Ramos (cell line): ENCODE measurements at regions not wholly inside any gene's neighbourhood (a gene's known extent, or its start where the extent isn't known, plus 50 kb on each side); places are given as distances from the start of the nearest gene placed in this dataset.

Source experiments
- in situ Hi-C: fragments of 300-500 bp; cut with MboI; formaldehyde crosslinking; loops from one replicate; pipeline ENCODE4 v1.14.3; 2022; ENCODE audit warnings: low sequenced_read_pairs; ENCODE audit not compliant: unreplicated experiment

- in situ Hi-C loops: no loop called here
These were observed 77.6 kb upstream of the PROK2 start for GRCh38 chr3:71862371-71863140.

DNA sequence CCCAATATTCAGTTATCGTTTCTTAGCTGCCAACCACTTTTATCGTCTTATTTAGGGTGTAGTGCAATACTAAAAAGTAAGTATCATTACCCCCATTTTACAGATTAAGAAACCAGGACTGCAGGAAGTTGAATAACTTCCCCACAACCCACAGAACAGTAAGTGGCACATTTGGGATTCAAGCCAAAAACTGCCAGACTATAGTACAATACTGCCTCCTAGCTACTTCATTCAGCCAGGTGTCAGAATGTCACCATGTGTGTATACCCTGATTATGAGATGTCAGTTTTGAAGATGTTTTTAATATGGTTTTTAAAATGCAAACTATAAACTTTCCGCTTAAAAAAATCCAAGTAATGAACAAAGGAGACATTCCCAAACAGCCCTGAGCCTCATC lies 74.2 kb upstream of the PROK2 start:
- in situ Hi-C loops: no loop called here

DNA sequence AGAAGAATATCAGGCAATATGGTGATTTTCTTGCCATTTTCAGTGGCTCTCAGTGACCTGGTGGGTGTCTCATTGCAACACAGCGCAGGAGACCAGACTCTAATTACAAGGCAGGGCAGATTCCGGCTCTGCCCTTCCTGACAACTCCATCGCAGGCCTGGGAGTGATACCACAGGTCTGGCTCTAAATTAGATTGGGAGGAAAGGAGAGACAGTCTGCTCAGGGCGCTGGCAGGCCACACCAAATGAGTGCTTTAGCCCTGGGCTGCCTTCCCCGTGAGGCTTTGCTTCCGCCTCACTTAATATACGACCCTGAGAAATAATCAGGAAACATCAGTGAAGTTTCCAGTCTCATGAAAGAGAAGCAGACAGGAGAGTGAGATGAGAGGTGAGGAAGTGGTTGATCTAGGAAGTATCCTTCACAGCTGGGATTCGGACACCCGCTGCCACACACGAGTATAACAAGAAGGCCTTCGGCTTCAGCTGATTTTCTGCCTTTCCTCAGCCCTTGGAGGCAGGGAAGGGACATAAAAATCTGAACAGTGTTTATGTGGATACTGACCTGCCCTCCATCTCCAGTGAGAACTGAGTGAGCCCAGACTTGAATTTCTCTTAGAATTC lies 73.7 kb upstream of the PROK2 start:
- in situ Hi-C loops: no loop called here

DNA sequence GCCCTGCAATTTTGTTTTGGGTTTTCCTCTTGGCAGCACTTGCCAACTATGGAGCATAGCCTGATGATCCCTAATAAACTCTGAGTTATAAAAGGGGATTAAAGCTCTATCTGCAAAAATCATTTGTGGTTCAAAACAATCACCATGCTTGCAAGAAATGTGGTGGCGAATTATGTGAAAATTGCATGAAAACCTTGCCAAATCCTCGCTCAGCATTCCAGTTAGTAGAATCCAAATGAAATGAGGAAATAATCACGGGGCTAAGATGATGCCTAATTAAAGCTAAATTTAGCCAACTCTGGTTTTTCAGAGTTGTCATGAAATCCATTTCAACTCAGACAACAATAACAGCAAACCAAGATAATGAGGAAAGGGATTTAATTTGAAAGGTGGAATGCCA lies 73.0 kb upstream of the PROK2 start:
- in situ Hi-C loops: no loop called here

- in situ Hi-C loops: no loop called here
These were observed 69.8 kb upstream of the PROK2 start for GRCh38 chr3:71854706-71855105.

- in situ Hi-C loops: no loop called here
These were observed 69.1 kb upstream of the PROK2 start for GRCh38 chr3:71854096-71854495.

DNA sequence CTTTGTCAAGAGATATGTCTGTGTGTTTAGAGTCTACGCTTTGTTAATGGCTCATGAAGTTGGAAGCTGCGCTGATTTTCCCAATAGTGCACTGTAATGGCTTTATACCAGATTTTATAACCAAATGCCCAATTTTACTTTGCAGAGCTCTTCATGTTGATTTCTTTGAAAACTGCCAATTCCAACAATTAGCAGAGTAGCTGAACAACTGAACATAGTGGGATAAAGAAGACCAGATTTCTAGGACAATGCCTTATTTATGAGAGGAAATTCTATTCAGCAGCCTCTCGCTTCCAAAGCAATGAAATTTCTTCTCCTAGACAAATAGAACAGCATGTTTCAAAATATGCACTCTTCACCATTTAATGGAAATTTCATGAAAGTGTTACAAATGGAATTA lies 66.9 kb upstream of the PROK2 start:
- in situ Hi-C loops: no loop called here

DNA sequence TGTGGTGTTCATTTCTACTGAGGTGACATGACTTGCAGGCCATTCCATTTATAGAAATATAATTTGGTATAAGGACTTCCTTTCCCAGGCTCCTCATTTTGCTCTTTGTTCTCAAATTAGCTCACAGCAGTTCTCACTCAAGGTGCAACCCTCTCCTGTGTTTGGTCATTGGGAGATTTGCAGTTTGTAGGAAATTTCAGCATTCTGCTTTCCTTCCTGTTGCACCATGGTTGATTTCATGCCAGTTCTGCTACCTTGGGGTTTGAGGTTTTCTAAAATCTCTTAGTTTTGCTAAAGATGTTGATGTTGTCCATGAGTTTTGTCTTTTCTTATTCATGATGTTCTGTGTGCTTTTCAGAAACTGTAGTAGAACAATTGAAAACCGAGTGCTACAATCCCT lies 65.7 kb upstream of the PROK2 start:
- in situ Hi-C loops: no loop called here

DNA sequence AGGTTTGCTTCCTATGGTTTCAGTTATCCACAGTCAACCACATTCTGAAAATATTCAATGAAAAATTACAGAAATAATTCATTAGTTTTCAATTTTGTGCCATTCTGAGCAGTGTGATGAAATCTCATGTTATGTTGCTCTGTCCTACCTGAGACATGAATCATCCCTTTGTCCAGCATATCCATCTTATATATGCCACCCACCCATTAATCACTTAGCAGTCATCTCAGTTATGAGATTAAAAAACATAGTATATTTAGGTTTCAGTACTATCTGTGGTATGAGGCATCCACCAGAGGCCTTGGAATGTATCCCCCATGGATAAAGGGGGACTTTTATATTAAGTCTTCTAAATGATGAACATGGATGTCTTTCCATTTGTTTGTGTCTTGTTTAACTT lies 64.7 kb upstream of the PROK2 start:
- in situ Hi-C loops: no loop called here

DNA sequence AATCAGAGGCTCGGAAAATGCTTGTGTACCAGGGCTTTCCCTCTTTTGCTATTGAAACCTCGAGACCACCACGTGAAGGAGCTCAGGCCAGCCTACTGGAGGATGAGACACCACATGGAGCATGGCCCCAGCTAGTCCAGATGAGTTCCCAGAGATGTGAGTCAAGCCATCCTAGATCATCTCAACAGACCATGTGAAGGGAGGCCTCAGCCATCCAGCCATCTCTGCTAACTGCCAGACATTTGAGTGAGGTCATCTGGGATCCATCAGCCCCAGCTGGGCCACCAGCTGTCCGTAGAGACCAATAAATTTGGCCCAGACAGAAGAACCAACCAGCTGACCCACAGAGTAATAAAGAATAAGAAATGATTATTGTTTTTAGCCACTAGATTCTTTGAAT lies 62.8 kb upstream of the PROK2 start:
- in situ Hi-C loops: no loop called here

DNA sequence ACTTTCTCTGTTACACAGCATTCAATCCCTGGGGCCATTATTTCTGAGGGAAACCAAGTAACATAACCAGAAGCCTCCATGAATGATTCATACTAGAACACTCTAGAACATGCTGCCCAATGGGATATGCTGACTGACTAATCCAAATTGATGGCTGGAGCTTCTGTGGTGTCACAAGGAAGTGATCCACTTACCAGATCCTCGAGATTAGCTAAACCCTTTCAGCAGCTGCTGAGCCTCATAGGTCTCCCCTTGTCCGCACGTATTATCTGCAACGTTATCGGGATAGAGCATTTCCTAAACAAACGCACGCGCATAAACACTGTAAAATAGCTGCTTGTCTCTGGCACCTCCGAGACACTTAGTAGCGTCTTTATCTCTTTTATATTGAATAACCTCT lies 61.2 kb upstream of the PROK2 start:
- in situ Hi-C loops: no loop called here

DNA sequence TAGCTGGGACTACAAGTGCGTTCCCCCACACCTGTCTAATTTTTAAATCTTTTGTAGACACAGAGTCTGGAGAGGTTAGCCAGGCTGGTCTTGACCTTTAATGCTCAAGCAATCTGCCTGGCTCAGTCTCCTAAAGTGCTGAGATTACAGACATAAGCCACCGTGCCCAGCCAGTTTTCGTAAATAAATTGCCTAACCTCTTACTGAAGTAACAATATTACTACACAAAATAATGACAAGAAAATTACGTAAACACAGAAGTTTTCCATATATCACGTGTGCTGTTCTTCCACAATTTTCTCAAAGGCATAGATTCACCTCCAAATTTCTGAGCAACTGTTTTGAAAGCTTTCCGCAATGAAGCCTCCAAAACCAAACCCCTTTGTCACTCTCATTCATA lies 58.1 kb upstream of the PROK2 start:
- in situ Hi-C loops: no loop called here

GRCh38 chr3:71838406-71838805 lies 53.5 kb upstream of the PROK2 start:
- in situ Hi-C loops: no loop called here
